ENCODE measurements at regions not wholly inside any gene's neighbourhood (a gene's known extent, or its start where the extent isn't known, plus 50 kb on each side); places are given as distances from the start of the nearest gene placed in this dataset.

DNA sequence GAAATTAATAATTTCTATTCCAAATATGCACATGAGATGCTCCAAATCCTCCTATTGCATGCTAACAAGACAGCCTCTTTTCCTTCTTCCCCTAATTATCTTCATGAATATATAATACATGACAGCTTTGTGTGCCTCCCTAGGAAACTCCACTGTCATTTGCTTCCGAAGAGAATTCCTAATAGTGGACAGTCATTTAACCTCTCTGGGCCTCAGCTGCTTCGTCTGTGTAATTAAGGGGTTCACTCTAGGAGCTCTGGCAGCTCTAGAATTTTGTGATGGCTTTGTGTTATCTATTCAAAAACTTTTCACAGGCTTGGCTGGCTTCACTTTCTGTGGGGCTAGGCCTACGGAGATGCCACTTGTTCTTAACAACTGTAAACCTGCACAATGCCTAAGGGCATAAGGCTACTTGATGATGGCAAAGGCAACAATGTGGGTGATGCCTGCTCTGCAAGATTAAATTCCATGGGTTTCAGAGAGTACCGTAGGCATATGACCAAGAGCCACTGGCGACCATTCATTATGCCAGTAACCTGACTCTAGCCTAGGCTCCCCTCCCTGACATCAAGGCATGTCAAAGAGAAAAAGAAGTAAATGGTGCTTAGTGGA, 333.8 kb upstream of the UMPS start:
- peaks cover 10% of the 10 kb centered on the region for H3K27me3 ChIP-seq (ENCODE audit: insufficient read depth, low read length)
- H3K4me3 ChIP-seq (ENCODE audit: insufficient read depth, low read length), result no peak overlapping the region
- no peaks in the 10 kb centered on the region for H3K36me3 ChIP-seq (ENCODE audit: insufficient read depth, low read length)
- no peaks in the 10 kb centered on the region for H3K79me2 ChIP-seq (ENCODE audit: insufficient read depth, low read length)
- H3K27ac ChIP-seq (ENCODE audit: low read depth, low read length), result no peak overlapping the region
- no peak for DNase-seq (ENCODE audit: insufficient read length, low spot score, missing footprints)
- no peak overlapping the region for H2AFZ ChIP-seq (ENCODE audit: low read length)
- TF ChIP-seq, protein P1, sequence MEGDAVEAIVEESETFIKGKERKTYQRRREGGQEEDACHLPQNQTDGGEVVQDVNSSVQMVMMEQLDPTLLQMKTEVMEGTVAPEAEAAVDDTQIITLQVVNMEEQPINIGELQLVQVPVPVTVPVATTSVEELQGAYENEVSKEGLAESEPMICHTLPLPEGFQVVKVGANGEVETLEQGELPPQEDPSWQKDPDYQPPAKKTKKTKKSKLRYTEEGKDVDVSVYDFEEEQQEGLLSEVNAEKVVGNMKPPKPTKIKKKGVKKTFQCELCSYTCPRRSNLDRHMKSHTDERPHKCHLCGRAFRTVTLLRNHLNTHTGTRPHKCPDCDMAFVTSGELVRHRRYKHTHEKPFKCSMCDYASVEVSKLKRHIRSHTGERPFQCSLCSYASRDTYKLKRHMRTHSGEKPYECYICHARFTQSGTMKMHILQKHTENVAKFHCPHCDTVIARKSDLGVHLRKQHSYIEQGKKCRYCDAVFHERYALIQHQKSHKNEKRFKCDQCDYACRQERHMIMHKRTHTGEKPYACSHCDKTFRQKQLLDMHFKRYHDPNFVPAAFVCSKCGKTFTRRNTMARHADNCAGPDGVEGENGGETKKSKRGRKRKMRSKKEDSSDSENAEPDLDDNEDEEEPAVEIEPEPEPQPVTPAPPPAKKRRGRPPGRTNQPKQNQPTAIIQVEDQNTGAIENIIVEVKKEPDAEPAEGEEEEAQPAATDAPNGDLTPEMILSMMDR (IDR thresholded peaks at IDR 0.05; ENCODE audit: extremely low read depth, low read depth, low read length), result no peak
- no peaks in the 10 kb centered on the region for H3K9me3 ChIP-seq (ENCODE audit: low read depth, low read length)
- H4K20me1 ChIP-seq (ENCODE audit: insufficient read depth, low read length), result no peaks in the 10 kb centered on the region
- H3K4me1 ChIP-seq (ENCODE audit: insufficient read depth, low read length), result no peaks in the 10 kb centered on the region
- no peak overlapping the region for H3K4me2 ChIP-seq (ENCODE audit: insufficient read depth, low read length)

DNA sequence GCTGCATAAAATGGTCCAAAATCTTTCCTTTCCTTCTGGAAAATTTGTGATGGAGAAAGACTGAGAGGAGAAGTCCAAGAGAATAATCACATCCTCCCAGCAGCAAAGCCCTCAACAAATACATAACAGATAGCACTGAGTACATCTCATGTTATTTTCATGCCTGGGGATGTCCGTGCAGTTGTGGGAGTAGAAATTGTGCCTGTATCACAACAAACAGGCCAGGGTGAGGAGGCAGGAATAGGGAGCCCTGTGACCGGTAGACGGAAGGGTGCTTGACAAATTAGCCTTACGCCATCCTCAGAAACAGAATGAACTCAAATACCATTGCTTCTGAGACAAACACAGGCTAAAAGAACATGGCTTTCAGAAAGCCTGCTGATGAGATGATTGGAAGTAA, 333.2 kb upstream of the UMPS start:
- H4K20me1 ChIP-seq (ENCODE audit: insufficient read depth, low read length), result no peaks in the 10 kb centered on the region
- no peak overlapping the region for H3K4me3 ChIP-seq (ENCODE audit: insufficient read depth, low read length)
- DNase-seq (ENCODE audit: insufficient read length, low spot score, missing footprints), result no peak
- TF ChIP-seq, protein P1 (IDR thresholded peaks at IDR 0.05; ENCODE audit: extremely low read depth, low read depth, low read length), result no peak
- no peak overlapping the region for H3K27ac ChIP-seq (ENCODE audit: low read depth, low read length)
- H3K27me3 ChIP-seq (ENCODE audit: insufficient read depth, low read length), result peaks cover 10% of the 10 kb centered on the region
- no peaks in the 10 kb centered on the region for H3K4me1 ChIP-seq (ENCODE audit: insufficient read depth, low read length)
- H3K79me2 ChIP-seq (ENCODE audit: insufficient read depth, low read length), result no peaks in the 10 kb centered on the region
- no peak overlapping the region for H3K4me2 ChIP-seq (ENCODE audit: insufficient read depth, low read length)
- H2AFZ ChIP-seq (ENCODE audit: low read length), result no peak overlapping the region
- H3K36me3 ChIP-seq (ENCODE audit: insufficient read depth, low read length), result no peaks in the 10 kb centered on the region
- H3K9me3 ChIP-seq (ENCODE audit: low read depth, low read length), result no peaks in the 10 kb centered on the region

GRCh38 chr3:124398594-124398993, 331.7 kb upstream of the UMPS start:
- TF ChIP-seq, protein P1 (IDR thresholded peaks at IDR 0.05; ENCODE audit: extremely low read depth, low read depth, low read length), result no peak
- no peaks in the 10 kb centered on the region for H3K9me3 ChIP-seq (ENCODE audit: low read depth, low read length)
- H3K36me3 ChIP-seq (ENCODE audit: insufficient read depth, low read length), result no peaks in the 10 kb centered on the region
- H3K4me3 ChIP-seq (ENCODE audit: insufficient read depth, low read length), result no peak overlapping the region
- H4K20me1 ChIP-seq (ENCODE audit: insufficient read depth, low read length), result no peaks in the 10 kb centered on the region
- no peak overlapping the region for H3K4me2 ChIP-seq (ENCODE audit: insufficient read depth, low read length)
- no peaks in the 10 kb centered on the region for H3K79me2 ChIP-seq (ENCODE audit: insufficient read depth, low read length)
- H3K4me1 ChIP-seq (ENCODE audit: insufficient read depth, low read length), result no peaks in the 10 kb centered on the region
- no peak overlapping the region for H3K27ac ChIP-seq (ENCODE audit: low read depth, low read length)
- peaks cover 12% of the 10 kb centered on the region for H3K27me3 ChIP-seq (ENCODE audit: insufficient read depth, low read length)
- DNase-seq (ENCODE audit: insufficient read length, low spot score, missing footprints), result no peak
- no peak overlapping the region for H2AFZ ChIP-seq (ENCODE audit: low read length)

GRCh38 chr3:124401843-124402242, 328.4 kb upstream of the UMPS start:
- Histone ChIP-seq H4K20me1 (ENCODE audit: insufficient read depth, low read length) (no peaks in the 10 kb centered on the region), H3K27me3 (ENCODE audit: insufficient read depth, low read length) (peaks cover 7% of the 10 kb centered on the region), H3K4me1 (ENCODE audit: insufficient read depth, low read length) (no peaks in the 10 kb centered on the region), H2AFZ (ENCODE audit: low read length) (no peak overlapping the region), H3K36me3 (ENCODE audit: insufficient read depth, low read length) (no peaks in the 10 kb centered on the region), H3K4me3 (ENCODE audit: insufficient read depth, low read length) (no peak overlapping the region), H3K4me2 (ENCODE audit: insufficient read depth, low read length) (no peak overlapping the region), H3K27ac (ENCODE audit: low read depth, low read length) (no peak overlapping the region), H3K9me3 (ENCODE audit: low read depth, low read length) (no peaks in the 10 kb centered on the region), H3K79me2 (ENCODE audit: insufficient read depth, low read length) (no peaks in the 10 kb centered on the region)
- TF ChIP-seq, protein P1 (IDR thresholded peaks at IDR 0.05; ENCODE audit: extremely low read depth, low read depth, low read length), result no peak
- DNase-seq (ENCODE audit: insufficient read length, low spot score, missing footprints), result no peak
